PFSK-1 (cell line): ENCODE measurements at regions not wholly inside any gene's neighbourhood (a gene's known extent, or its start where the extent isn't known, plus 50 kb on each side); places are given as distances from the start of the nearest gene placed in this dataset.

ENCODE experiments used
- FOXP2 ChIP-seq: optimal IDR thresholded peaks from 2 replicates; pipeline ENCODE3; 2011; ENCODE audit warnings: borderline replicate concordance, control low read depth, inconsistent platforms; ENCODE audit not compliant: insufficient read depth; ENCODE audit errors: extremely low read length, extremely low read depth
- POLR2AphosphoS5 ChIP-seq: IDR thresholded peaks from 2 replicates; pipeline ENCODE4 v1.6.1; 2012; ENCODE audit warnings: low read depth, mild to moderate bottlenecking, control low read depth, low read length, moderate library complexity
- REST ChIP-seq, 2 experiments: IDR thresholded peaks; 2 replicates each; pipeline versions ENCODE4 v1.6.1 to v1.8.0; 2011 to 2012; ENCODE audit warnings: low read depth in 2 of 2, low read length in 2 of 2, control low read depth in 1 of 2, inconsistent platforms in 1 of 2, mild to moderate bottlenecking in 1 of 2, moderate library complexity in 1 of 2; ENCODE audit not compliant: insufficient read depth in 1 of 2
- SIN3A ChIP-seq: IDR thresholded peaks from 2 replicates; pipeline ENCODE4 v1.6.1; 2012; ENCODE audit warnings: mild to moderate bottlenecking, low read length, moderate library complexity, borderline replicate concordance; ENCODE audit not compliant: insufficient read depth
- TAF1 ChIP-seq: IDR thresholded peaks from 2 replicates; pipeline ENCODE4 v1.6.1; 2012; ENCODE audit warnings: low read length, control low read depth, borderline replicate concordance; ENCODE audit not compliant: insufficient read depth

- no peak for TF ChIP-seq FOXP2
Observed at GRCh38 chr12:105679982-105680381, 349.5 kb downstream of the C12orf75 start.

- TF ChIP-seq REST (IDR thresholded peaks at IDR 0.05; ENCODE audit: insufficient read depth in 1 of 2, low read depth in 2 of 2, low read length in 2 of 2) (no peak), POLR2AphosphoS5 (no peak), TAF1 (no peak), SIN3A (no peak), FOXP2 (no peak)
Observed at GRCh38 chr12:105681341-105681740, 350.9 kb downstream of the C12orf75 start.

GRCh38 chr12:105698075-105698474, 367.6 kb downstream of the C12orf75 start:
- TF ChIP-seq TAF1, result no peak
- no peak for TF ChIP-seq REST (IDR thresholded peaks at IDR 0.05; ENCODE audit: insufficient read depth in 1 of 2, low read depth in 2 of 2, low read length in 2 of 2)
- TF ChIP-seq FOXP2, result no peak
- no peak for TF ChIP-seq POLR2AphosphoS5
- no peak for TF ChIP-seq SIN3A

- TF ChIP-seq FOXP2 (no peak), TAF1 (no peak), REST (IDR thresholded peaks at IDR 0.05; ENCODE audit: insufficient read depth in 1 of 2, low read depth in 2 of 2, low read length in 2 of 2) (no peak), SIN3A (no peak), POLR2AphosphoS5 (no peak)
Observed at GRCh38 chr12:105699209-105699608, 368.7 kb downstream of the C12orf75 start.

- TF ChIP-seq REST (IDR thresholded peaks at IDR 0.05; ENCODE audit: insufficient read depth in 1 of 2, low read depth in 2 of 2, low read length in 2 of 2), result no peak
- TF ChIP-seq POLR2AphosphoS5, result no peak
- TF ChIP-seq TAF1, result no peak
- no peak for TF ChIP-seq FOXP2
- TF ChIP-seq SIN3A, result no peak
Observed at GRCh38 chr12:105704787-105705186, 374.3 kb downstream of the C12orf75 start.

GRCh38 chr12:105705235-105705634, 374.7 kb downstream of the C12orf75 start:
- TF ChIP-seq TAF1, result no peak
- no peak for TF ChIP-seq REST (IDR thresholded peaks at IDR 0.05; ENCODE audit: insufficient read depth in 1 of 2, low read depth in 2 of 2, low read length in 2 of 2)
- TF ChIP-seq FOXP2, result no peak
- TF ChIP-seq POLR2AphosphoS5, result no peak
- no peak for TF ChIP-seq SIN3A
